Activated CD8-positive, alpha-beta memory T cell treated with anti-CD3 and anti-CD28 coated beads for 36 hours (primary cell): ENCODE measurements at regions not wholly inside any gene's neighbourhood (a gene's known extent, or its start where the extent isn't known, plus 50 kb on each side); places are given as distances from the start of the nearest gene placed in this dataset.

Source experiments
- CTCF ChIA-PET: fragments of 350-600 bp; sonication (Branson Sonifier 250); formaldehyde crosslinking; loops from one replicate; lab custom pipeline; 2021; ENCODE audit warnings: antibody characterized with exemption; lab: Charles Lee
- POLR2A ChIA-PET: fragments of 350-600 bp; sonication (Branson Sonifier 250); formaldehyde crosslinking; loops from one replicate; lab custom pipeline; 2021; ENCODE audit warnings: antibody characterized with exemption; lab: Charles Lee

DNA sequence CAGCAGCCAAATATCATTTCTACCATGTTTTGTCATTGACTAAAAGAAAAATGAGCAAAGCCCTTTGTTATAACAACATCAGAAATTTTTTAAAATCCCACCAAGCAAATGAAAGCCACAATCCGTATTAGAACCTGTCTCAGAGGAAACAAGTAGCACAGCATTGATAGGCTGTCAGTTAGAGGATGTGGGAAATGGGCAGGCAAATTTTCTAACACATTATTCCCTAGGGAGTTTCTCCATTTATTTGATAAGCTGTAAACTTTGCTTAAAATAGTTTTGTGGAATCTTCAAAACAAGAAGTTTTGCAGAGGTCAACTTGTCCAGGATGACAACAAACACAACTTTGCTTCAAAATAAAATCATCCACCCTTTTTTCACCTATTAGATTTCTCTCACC lies 53.6 kb upstream of the APC start:
- ChIA-PET POLR2A (no interaction called here), CTCF (no interaction called here)

DNA sequence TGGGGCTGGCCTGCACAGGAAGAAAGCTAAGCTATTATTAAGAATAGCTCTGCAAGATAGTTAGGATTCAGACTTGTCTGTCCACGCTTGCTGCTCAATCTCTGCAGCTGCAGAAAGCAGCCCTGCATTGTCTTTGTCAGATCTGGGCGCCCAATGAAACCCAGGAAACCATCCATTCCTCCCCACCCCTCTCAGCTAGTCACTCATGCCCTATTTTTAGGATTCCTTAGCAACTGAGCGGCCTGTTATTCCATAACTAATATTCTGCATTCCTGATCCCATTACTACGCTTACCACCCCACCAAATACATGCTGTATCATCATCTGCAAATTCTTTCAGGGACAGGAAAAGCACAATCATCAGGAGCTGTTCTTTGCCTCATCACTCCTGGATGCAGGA lies 52.9 kb upstream of the APC start:
- ChIA-PET CTCF (no interaction called here), POLR2A (no interaction called here)

DNA sequence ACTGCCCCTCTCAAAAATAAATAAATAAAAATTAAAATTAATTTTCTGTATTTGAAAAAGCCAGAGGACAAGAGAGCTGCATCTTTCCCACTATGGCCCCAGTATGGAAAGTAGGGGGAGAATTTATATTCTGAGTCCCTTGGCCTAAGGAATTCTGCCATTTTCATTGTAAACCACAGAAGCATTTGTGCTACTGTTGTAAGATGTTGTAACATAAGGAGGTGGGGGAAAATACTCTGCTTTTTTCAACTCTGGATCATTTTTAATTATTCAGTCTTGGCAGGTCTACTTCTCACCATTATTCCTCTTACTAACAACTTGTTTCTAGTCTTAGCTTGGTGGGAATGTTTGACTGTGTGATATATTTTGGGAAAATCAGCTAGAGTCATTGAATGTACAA lies 52.3 kb upstream of the APC start:
- ChIA-PET CTCF (no interaction called here), POLR2A (no interaction called here)

DNA sequence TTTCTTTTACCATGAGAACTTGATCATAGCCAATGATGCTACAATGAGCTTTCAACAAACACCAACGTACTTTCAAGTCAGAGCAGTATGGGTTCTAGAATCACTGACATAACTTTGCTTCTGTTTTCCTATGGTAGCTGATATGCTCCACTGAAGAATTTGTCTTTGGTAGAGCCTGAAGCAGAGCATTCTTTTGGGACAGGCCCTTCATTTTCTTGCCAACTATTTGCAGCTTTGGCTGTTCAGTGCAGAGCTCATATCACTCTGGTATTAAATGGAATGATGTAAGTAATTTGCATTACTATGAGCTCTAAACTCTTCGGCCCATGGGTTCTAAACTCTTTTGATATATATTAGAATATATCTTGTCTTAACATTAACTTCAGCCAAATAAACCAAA lies 51.8 kb upstream of the APC start:
- CTCF ChIA-PET, result no interaction called here
- POLR2A ChIA-PET, result no interaction called here

DNA sequence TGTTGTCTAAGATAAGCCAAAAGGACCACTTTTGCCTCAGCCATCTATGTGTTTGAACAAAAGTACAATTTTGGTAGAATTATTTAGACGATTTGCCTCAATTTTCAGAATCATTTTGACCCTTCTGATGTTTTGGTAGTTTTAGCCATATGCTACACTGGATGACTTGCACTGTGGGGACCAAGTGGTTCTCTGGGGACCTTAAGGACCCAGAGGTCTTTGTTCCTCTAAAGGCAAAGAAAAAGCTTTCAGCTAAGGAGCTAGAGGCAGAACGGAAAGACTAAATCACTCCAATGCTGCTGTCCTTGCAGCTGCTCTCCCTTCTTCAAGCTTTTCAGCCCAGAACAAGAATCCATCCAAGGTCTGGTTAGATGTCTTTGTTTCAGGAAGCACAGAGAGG lies 51.0 kb upstream of the APC start:
- POLR2A ChIA-PET, result no interaction called here

DNA sequence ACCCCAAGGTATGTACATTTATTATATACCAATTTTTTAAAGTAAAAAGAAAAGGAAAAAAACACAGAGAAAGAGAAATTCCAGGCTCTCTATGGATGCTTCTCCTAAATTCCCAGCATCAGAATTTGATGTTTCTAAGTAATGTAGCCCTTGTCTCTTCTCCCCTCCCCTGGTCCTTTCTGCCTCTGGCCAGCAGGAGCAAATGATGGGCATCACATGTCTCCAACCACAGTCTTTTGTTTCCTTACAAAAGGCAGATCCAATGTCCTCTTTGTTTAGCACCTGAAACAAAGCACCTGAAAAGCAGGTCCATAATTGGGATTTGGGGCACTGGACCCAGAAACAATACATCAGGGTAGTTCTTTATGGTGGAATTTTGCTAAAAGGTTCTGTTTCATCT lies 50.4 kb upstream of the APC start:
- CTCF ChIA-PET, result no interaction called here
- POLR2A ChIA-PET, result no interaction called here

More for the DNA sequence above, 51.0 kb upstream of the APC start:
- CTCF ChIA-PET, result no interaction called here
